Astrocyte of the spinal cord (primary cell): ENCODE measurements at regions not wholly inside any gene's neighbourhood (a gene's known extent, or its start where the extent isn't known, plus 50 kb on each side); places are given as distances from the start of the nearest gene placed in this dataset.
A peak's percentile ranks its signal among the peaks of the same experiment; 100 is the strongest.

ENCODE experiments used
- DNase-seq: peaks from one replicate; pipeline ENCODE4 v3.0.0; 2011; ENCODE audit warnings: low read depth, low spot score
- H3K4me3 ChIP-seq: 2 replicates; pipeline ENCODE4 v1.5.1; 2011; ENCODE audit warnings: low read depth, mild to moderate bottlenecking, low read length, moderate library complexity
- in situ Hi-C: cut with HindIII; loops from 2 replicates; pipeline ENCODE4 v1.10.0; 2017; ENCODE audit warnings: low sequenced_read_pairs
- TF ChIP-seq, protein P1 (sequence below): IDR thresholded peaks from 2 replicates; pipeline ENCODE4 v1.5.1; 2012; ENCODE audit warnings: low read depth, mild to moderate bottlenecking, low read length, inconsistent platforms

DNA sequence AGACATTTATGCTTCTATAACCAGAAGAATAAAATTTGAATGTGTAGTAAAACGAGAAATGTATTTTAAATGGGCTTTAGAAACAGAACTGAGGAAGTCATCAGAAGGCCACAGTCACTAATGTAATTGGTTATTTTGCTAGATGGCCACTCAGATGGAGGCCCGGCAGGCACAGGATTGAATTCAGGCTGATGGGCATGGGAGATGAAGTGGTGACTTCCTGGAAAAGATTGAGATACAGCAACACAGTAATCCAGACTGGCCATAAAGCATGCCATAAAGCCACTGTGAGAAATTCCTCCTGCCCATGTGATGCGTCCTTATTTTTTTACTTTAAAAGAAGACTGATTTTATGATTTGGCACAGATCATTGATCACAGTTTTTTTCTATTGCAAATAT is 297.7 kb downstream of the ICOS start:
- in situ Hi-C loops, result no loop called here
- no peak overlapping the region for H3K4me3 ChIP-seq

DNA sequence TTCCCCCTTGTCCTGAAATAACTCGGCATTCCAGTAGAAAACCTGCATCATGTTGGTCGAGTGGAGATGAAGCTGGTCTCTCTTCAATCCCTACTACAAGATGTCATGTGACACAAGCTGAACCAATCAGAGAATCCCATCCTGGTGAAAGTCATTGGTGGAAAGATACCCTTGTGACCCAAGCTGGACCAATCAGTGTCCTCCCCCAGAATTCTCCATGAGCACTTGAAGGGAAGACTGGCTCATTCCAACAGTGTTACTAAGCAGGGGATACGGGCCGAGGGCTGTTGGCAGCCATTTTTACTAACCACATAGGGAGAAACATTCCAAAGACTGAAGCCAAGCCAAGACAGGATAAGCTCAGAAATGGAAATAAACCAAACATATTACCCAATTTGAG is 298.3 kb downstream of the ICOS start:
- H3K4me3 ChIP-seq, result no peak overlapping the region
- in situ Hi-C loops, result no loop called here
- TF ChIP-seq, protein P1, sequence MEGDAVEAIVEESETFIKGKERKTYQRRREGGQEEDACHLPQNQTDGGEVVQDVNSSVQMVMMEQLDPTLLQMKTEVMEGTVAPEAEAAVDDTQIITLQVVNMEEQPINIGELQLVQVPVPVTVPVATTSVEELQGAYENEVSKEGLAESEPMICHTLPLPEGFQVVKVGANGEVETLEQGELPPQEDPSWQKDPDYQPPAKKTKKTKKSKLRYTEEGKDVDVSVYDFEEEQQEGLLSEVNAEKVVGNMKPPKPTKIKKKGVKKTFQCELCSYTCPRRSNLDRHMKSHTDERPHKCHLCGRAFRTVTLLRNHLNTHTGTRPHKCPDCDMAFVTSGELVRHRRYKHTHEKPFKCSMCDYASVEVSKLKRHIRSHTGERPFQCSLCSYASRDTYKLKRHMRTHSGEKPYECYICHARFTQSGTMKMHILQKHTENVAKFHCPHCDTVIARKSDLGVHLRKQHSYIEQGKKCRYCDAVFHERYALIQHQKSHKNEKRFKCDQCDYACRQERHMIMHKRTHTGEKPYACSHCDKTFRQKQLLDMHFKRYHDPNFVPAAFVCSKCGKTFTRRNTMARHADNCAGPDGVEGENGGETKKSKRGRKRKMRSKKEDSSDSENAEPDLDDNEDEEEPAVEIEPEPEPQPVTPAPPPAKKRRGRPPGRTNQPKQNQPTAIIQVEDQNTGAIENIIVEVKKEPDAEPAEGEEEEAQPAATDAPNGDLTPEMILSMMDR, result no peak
- DNase-seq, result peak; percentile 33

More for the DNA sequence above, 297.7 kb downstream of the ICOS start:
- DNase-seq, result no peak
- TF ChIP-seq, protein P1, result no peak

GRCh38 chr2:204237416-204237815 is 300.9 kb downstream of the ICOS start:
- no peak for DNase-seq
- H3K4me3 ChIP-seq, result no peak overlapping the region
- TF ChIP-seq, protein P1, result no peak
- in situ Hi-C loops, result no loop called here

DNA sequence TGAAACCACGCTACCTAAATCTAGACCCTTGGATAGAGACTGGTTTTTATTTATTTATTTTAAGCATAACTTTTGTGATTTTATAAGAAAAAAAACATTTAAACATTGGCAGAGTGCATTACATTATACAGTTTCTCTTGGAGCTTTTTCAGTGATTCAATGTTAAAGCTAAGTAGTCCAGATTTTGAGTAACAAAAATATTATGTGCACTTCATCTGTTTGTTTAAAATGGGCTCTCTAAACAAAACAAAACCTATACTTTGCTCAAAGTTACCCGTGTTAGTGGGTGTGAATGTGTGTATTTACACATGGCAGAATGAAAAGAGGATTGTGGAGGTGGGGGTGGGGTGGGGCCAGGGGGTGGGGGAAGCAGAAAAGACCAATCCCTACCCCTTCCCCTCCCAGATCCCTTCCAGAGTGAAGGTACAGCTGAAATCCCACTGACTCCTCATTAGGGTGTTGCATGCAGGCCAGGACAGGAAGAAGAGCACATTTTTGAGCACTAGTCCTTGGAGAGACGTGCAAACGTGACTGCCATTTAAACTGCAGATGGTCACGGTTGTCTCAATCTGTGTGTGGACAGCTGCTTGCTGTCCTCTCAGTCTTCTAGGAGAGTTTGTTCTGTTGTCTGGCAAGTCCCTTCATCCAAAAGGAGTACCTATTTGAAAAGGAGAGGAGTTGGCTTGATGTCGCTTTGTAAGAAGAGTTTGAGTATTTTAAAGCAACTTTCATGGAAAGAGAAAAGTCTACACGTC is 303.0 kb downstream of the ICOS start:
- in situ Hi-C loops, result no loop called here
- H3K4me3 ChIP-seq, result no peak overlapping the region
- TF ChIP-seq, protein P1, result no peak
- no peak for DNase-seq

GRCh38 chr2:204240961-204241360 is 304.3 kb upstream of the PARD3B start:
- DNase-seq, result no peak
- in situ Hi-C loops, result no loop called here
- no peak overlapping the region for H3K4me3 ChIP-seq
- TF ChIP-seq, protein P1, result no peak

DNA sequence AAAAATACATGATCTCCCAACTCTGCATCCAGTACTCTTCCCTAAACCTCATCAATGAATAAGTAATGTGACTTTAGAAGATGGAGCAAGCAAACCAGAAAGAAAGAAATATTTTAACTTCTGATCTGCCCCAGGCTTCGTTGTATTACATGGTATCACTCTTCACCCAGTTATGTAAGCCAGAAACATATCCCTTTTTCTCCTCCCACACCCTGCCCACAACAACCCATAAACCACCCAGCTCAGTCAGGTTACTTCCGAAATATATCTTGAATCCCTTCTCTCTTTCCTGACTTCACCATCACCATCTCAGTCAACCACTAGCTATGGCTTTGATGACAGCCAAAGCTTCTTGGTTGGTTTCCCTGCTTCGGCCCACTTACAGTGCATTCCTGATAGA is 295.8 kb upstream of the PARD3B start:
- in situ Hi-C loops, result no loop called here
- TF ChIP-seq, protein P1, result no peak
- no peak overlapping the region for H3K4me3 ChIP-seq
- no peak for DNase-seq
